NCI-H82 (cell line): ENCODE measurements at regions not wholly inside any gene's neighbourhood (a gene's known extent, or its start where the extent isn't known, plus 50 kb on each side); places are given as distances from the start of the nearest gene placed in this dataset.
A peak's percentile ranks its signal among the peaks of the same experiment; 100 is the strongest.

Source experiments
- DNase-seq: peaks from one replicate; lab custom pipeline; 2025; lab: John Stamatoyannopoulos, UW

DNA sequence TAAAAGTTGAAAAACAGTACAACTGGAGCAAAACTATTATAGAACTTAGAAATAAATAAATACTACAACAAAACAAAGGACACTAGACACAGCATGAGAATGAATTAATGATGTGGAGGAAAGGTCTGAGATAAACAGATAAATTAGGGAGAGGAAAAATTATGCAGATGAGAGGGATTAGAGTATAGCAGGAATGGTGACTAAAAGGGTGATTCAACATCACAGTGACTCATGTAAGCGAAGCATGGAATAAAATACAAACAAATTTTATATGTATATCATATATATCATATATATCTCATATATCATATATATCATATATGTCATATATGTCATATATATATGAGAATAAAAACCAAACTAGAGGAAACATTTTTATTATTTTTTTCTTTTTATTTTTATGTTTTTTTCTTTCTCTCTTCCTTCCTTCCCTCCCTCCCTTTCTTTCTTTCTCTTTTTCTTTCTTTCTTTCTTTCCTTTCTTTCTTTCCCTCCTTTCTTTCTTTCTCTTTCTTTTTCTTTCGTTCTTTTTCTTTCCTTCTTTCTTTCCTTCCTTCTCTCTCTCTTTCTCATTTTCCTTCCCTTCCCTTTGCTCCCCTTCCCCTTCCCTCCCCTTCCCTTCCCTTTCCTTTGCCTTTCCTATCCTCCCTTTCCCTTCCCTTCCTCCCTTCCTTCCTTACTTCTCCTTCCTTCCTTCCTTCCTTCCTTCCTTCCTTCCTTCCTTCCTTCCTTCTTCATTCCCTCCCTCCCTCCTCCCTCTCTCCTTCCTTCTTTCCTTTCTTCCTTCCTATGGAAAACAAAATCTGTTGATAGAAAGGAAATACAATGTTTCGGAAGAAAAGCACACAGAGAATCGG lies 1014.6 kb downstream of the GRIK2 start:
- no peak for DNase-seq

DNA sequence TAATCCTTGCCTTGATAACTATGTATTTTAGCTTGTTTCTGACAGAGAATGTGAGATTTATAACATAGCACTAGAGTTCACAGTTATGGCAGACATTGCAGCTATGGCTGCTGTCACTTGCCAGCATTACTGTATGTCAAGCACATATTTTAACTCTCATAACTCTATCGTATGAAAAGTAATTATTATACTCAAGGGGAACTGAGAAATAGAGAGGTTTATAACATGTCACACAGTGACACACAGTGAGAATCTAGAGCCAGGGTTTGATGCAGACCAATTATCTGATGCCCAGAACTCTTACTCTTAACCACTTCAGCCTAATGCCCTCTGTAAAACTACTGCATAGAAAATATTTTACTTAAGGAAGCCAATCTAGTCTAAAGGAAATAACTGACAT lies 1012.4 kb downstream of the GRIK2 start:
- DNase-seq: no peak

GRCh38 chr6:102402635-102403329 lies 1009.3 kb downstream of the GRIK2 start:
- DNase-seq: peak; percentile 16

GRCh38 chr6:102398788-102399390 lies 1005.4 kb downstream of the GRIK2 start:
- no peak for DNase-seq

DNA sequence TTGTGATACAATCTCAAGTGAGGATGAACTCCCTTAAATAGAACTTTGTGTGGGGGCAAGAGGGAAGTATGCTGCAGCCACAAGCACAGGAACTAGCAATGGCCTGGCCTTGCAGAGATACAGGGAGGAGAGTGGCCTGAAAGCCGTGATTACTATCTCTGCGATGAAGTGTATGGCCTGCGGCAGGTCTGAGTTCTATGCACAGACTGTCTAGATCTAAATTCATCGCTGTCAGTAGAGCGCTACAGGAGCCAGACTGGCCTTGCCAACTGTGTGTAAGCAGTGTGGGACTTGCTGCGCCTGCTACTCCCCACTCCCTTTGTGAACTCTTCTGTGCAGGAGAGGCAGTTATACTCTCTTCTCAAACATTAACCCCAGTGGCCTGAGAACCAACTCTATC lies 997.0 kb downstream of the GRIK2 start:
- DNase-seq: no peak

DNA sequence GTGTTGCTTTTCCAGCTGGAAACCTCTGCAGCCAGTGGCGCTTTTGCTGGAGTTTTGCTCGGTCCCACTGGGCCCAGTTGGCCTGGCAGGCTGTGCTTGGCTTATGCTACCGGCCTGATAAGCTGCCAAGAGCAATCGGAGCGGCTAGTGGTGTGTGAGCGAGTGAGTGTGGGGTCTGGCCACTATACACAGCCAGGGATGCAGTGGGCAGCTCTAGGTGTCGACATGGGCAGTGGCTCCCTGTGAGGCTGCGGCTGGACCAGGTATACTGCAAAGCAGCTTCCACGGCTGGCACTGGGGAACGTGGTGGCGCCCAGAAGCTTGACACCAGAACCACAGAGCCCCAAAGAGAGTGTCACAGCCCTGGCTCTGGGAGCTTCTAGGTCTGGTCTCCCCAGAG lies 996.5 kb downstream of the GRIK2 start:
- no peak for DNase-seq

- no peak for DNase-seq
These were observed 994.0 kb downstream of the GRIK2 start for GRCh38 chr6:102387326-102388033.

- DNase-seq: no peak
These were observed 987.7 kb downstream of the GRIK2 start for GRCh38 chr6:102381203-102381602.

- DNase-seq: no peak
These were observed 962.7 kb downstream of the GRIK2 start for GRCh38 chr6:102356170-102356569.

GRCh38 chr6:102355578-102355977 lies 962.1 kb downstream of the GRIK2 start:
- no peak for DNase-seq

DNA sequence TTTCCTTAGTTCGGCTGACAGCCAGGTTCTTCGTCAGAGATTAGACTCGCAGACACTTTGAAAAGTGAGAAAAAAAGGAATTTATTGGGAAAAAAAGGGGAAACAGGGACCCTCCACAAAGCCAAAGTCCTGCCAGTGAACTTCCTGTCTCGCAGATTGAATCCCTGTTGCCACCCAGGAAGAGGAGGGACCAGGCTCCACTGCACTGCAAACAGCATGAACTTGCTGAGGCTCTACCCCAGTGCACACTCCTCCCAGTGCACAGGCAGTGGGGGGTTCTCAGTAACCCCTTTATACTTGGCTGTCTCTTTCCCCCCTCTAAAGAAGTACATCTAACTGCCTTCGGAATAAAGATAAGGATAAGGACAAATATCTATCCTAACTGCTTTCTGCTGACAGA lies 959.0 kb downstream of the GRIK2 start:
- no peak for DNase-seq

DNA sequence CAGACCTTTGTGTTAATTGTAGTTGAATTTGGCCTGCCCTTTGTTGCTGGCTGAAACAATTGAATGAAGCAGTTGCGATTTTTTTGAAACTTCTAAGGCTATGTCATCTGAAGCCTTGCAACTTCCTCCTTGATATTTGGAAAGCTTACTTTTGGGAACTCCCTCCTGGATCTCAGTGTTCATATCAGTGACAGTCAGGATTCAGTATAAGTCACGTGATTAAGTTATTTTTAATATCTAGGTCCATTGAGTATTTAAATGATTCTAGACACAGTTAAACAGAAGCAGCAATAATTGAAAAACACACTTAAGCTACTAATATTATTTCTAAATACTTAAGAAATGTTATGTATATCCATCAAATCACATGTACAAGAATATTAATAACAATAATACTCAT lies 951.3 kb downstream of the GRIK2 start:
- DNase-seq: no peak

DNA sequence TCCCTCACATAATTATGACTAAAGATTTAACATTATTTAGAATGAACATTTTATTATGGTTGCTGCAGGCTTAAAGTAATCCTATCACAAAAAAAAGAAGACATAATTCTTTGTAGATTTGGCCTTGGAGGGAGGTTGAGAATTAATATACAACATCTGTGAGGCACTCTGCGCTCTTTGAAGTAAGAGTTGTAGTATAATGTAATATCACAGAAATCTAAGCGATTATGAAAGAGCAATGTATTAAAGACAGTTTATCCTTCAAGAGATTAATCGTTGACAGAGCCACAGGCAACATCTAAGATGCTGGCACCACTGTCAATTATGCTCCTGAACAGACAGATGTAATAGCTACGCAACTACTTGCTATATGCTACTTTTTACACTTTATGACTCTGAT lies 946.8 kb downstream of the GRIK2 start:
- DNase-seq: no peak

DNA sequence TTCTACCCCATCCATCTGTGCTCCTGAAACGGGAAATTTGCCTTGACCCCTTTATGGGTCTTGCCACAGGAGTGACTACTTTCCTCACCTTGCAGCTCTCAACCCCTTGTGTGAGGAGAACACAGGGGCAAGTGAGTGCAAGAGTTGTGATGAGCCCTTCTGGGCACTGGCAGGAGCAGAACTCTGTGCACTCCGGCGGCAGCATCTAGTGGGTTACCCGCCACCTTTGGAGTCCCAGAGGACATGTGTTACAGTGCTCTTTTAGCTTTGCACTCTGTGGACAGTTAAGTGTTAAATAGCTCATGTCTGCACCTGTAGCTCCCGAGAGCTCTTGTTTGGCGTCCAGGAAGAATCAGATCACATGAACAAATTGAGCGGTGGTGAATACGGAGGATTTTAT lies 940.2 kb downstream of the GRIK2 start:
- no peak for DNase-seq

DNA sequence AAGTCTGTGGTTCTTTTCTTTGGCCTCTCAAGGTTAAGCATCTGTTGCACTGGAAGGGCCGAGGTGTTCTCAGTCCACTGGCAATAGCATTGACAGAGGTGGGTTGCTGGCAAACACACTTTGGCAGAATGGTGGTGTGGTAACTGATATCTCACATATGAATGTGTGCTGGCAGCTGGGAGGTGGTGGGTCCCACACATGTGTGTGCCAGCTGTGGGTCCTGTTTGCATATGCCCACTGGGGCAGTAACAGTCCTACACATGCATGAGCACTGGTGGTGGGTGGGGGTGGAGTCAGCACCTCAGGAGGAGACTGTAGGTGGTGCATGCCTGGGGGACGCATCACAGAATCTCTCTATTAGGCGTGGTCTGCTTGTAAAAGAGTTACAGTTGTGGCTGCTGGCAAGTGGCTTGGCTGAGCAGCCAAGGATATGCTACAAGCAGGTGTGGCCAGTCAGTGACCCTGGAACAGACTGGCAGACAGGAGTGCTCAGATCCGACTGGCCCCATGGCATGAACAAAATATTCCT lies 934.3 kb downstream of the GRIK2 start:
- DNase-seq: no peak

- DNase-seq: peak; percentile 1
These were observed 920.2 kb downstream of the GRIK2 start for GRCh38 chr6:102313699-102314098.

DNA sequence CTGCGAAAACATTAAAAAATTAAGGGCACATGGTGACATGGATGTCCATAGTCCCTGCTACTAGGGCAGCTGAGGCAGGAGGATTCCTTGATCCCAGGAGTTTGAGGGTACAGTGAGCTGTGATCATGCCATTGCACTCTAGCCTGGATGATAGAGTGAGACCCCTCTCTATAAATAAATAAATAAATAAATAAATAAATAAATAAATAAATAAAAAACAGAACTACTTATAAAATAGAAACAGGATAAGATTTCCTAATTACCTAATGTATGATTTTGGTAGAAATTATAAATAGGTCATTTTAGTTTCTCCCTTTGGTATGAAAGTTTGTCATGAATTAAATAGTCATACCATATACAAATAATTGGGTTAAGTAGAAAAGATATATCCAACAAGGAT lies 916.2 kb downstream of the GRIK2 start:
- no peak for DNase-seq

- DNase-seq: no peak
These were observed 906.8 kb downstream of the GRIK2 start for GRCh38 chr6:102300350-102300749.

- DNase-seq: no peak
These were observed 904.5 kb downstream of the GRIK2 start for GRCh38 chr6:102298051-102298450.
